Right lobe of liver (tissue), 6 donors: ENCODE measurements at regions not wholly inside any gene's neighbourhood (a gene's known extent, or its start where the extent isn't known, plus 50 kb on each side); places are given as distances from the start of the nearest gene placed in this dataset.

Experiments
- ATAC-seq, 4 donors: fragments of 200-7000 bp; cut with Tn5 transposase; one replicate each; pipeline ENCODE4 v1.9.1; 2020; ENCODE audit warnings: mild to moderate bottlenecking in 4 of 4, moderate library complexity in 4 of 4
- DNase-seq, 3 donors: peaks; one replicate each; pipeline ENCODE4 v3.0.0-alpha.2; 2020
- H3K27ac ChIP-seq, 3 donors: fragments of 200-600 bp; one replicate each; pipeline ENCODE4 v1.8.0; 2022
- H3K27me3 ChIP-seq, 2 donors: fragments of 200-600 bp; one replicate each; pipeline ENCODE4 v1.8.0; 2022
- H3K36me3 ChIP-seq, 4 donors: fragments of 200-600 bp; sonication (generic) in 1 of 4; one replicate each; pipeline versions ENCODE4 v1.5.1 to v1.8.0; 2017 to 2022; ENCODE audit warnings: control low read depth in 1 of 4
- H3K4me1 ChIP-seq, 4 donors: fragments of 200-600 bp; sonication (generic) in 1 of 4; one replicate each; pipeline versions ENCODE4 v1.5.1 to v1.8.0; 2017 to 2022; ENCODE audit warnings: control low read depth in 1 of 4
- H3K4me3 ChIP-seq, 3 donors: fragments of 200-600 bp; one replicate each; pipeline ENCODE4 v1.8.0; 2022
- H3K9me3 ChIP-seq, 4 donors: fragments of 200-600 bp; sonication (generic) in 1 of 4; one replicate each; pipeline versions ENCODE4 v1.5.1 to v1.8.0; 2017 to 2022; ENCODE audit warnings: control low read depth in 1 of 4
- POLR2A ChIP-seq: fragments of 450-650 bp; IDR thresholded peaks from one replicate; pipeline ENCODE4 v1.6.1; 2017; ENCODE audit warnings: antibody characterized with exemption, mild to moderate bottlenecking
- WGBS: methylation state at CpG from one replicate; pipeline ENCODE4 v1.1.6; 2018; ENCODE audit warnings: low coverage, low lambda C conversion rate; ENCODE audit not compliant: insufficient coverage; ENCODE audit errors: missing lambda C conversion rate; 5-methylcytosine and 5-hydroxymethylcytosine counted together
- intact Hi-C, 2 donors: fragments of 100-400 bp; cut with DNase I; formaldehyde crosslinking; loops; one replicate each; pipeline versions ENCODE4 v1.11.2 to v1.14.1; 2022
- TF ChIP-seq, protein P1 (sequence below), 4 donors: fragments of 200-600 bp in 3 of 4; fragments of 450-650 bp in 1 of 4; IDR thresholded peaks; one replicate each; pipeline versions ENCODE4 v1.5.1 to v1.8.0; 2016 to 2022; ENCODE audit warnings: antibody characterized with exemption in 4 of 4, mild to moderate bottlenecking in 2 of 4
- donor health status: DM: no; HTN: yes; CAD: no.
- donor health status: DM: no; HTN: no; CAD: no.
- donor health status: DM: no; HTN: no; CAD: no.
- donor health status: DM: no; HTN: yes; CAD: no.
- donor health status: DM: no; HTN: yes; CAD: no.

DNA sequence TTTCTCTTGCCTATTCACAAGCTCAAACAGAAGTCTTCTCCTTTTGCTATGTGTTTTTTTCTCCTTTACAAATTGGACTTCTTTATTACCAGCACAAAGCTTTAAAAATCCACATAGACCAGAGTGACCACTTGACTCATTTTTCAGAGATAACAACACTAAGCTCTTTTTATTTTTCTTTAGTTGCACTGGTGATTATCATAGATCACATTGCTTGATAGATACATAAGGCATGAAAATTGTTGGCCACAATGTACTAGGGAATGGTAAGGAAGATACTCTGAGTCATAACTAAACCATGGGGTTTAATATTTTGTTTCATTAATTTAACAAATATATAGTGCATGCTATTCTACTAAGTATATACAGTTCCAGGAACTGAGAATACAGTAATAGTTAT lies 159.0 kb downstream of the GASK1B start:
- no peak for ATAC-seq
- no peaks in the 10 kb centered on the region for H3K4me1 ChIP-seq

DNA sequence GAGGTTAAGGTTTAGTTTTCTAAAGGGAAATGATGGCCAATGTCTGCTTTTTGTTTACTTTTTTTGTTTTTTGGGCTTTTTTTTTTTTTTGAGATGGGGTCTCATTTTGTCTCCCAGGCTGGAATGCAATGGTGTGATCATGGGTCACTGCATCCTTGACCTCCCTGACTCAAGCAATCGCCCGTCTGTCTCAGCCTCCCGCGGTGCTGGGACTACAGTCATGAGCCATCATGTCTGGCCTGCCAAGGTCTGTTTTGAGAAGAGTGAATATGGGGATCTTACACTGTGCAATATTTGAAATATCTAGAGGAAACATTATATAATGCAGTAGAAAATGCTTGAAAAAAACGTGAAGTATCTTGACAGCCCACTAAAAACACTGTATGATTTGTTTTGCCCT lies 162.5 kb downstream of the GASK1B start:
- 76% methylated on average over 5 of the region's 5 CpGs for WGBS
- Histone ChIP-seq H3K9me3 (no peaks in the 10 kb centered on the region), H3K36me3 (no peaks in the 10 kb centered on the region), H3K4me1 (no peaks in the 10 kb centered on the region), H3K27me3 (no peaks in the 10 kb centered on the region), H3K4me3 (no peak overlapping the region), H3K27ac (no peak overlapping the region)
- DNase-seq, result no peak
- peak in 2 of 4 donors; percentile 11 to 45 for ATAC-seq
- intact Hi-C loops, result no loop called here
- no peak for TF ChIP-seq POLR2A
- TF ChIP-seq, protein P1, sequence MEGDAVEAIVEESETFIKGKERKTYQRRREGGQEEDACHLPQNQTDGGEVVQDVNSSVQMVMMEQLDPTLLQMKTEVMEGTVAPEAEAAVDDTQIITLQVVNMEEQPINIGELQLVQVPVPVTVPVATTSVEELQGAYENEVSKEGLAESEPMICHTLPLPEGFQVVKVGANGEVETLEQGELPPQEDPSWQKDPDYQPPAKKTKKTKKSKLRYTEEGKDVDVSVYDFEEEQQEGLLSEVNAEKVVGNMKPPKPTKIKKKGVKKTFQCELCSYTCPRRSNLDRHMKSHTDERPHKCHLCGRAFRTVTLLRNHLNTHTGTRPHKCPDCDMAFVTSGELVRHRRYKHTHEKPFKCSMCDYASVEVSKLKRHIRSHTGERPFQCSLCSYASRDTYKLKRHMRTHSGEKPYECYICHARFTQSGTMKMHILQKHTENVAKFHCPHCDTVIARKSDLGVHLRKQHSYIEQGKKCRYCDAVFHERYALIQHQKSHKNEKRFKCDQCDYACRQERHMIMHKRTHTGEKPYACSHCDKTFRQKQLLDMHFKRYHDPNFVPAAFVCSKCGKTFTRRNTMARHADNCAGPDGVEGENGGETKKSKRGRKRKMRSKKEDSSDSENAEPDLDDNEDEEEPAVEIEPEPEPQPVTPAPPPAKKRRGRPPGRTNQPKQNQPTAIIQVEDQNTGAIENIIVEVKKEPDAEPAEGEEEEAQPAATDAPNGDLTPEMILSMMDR (IDR thresholded peaks at IDR 0.05), result no peak

More for the DNA sequence above, 159.0 kb downstream of the GASK1B start:
- no peaks in the 10 kb centered on the region for H3K27me3 ChIP-seq
- no peak overlapping the region for H3K4me3 ChIP-seq
- no peak overlapping the region for H3K27ac ChIP-seq
- intact Hi-C loops, result no loop called here
- no peaks in the 10 kb centered on the region for H3K36me3 ChIP-seq
- no peak for DNase-seq
- TF ChIP-seq, protein P1 (IDR thresholded peaks at IDR 0.05), result no peak
- no peak for TF ChIP-seq POLR2A
- H3K9me3 ChIP-seq, result no peaks in the 10 kb centered on the region

DNA sequence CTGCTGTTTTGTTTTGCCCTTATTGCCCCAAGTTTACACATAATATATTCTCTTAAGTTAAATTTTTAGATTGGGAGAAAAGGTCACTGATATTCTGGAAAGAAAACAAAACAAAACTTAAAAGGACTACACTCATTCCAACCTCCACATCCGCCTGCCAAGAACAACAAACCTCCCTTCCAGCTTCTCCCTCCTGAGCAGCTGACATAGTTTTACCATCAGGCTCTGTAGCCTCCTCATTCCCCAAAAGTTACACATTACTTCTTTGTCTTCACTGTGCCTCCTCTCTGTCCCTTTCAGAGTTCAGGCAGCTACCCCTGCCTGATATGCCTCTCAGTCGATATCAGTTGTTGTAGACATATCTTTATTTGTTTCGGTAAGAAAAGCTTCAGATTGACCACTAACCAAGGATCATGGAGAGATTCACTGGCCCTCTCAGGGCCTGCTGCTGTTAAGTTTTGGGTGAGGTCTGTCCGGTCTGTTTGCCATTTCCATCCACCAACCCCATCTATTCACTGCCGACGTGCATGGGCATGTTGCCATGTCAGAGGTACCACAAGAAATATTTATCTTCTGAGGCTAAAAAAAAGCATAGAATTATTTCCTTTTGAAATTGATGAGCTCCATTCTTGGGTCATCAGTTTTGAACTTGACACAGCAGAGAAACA lies 164.1 kb downstream of the GASK1B start:
- DNase-seq, result no peak
- H3K36me3 ChIP-seq, result no peaks in the 10 kb centered on the region
- TF ChIP-seq POLR2A, result no peak
- TF ChIP-seq, protein P1 (IDR thresholded peaks at IDR 0.05), result no peak
- intact Hi-C loops, result no loop called here
- 59% methylated on average over 6 of the region's 6 CpGs for WGBS
- H3K27me3 ChIP-seq, result no peaks in the 10 kb centered on the region
- no peak overlapping the region for H3K27ac ChIP-seq
- ATAC-seq, result peak in 3 of 4 donors; percentile 35 to 50 (median 41)
- H3K4me1 ChIP-seq, result no peaks in the 10 kb centered on the region
- H3K4me3 ChIP-seq, result no peak overlapping the region
- no peaks in the 10 kb centered on the region for H3K9me3 ChIP-seq

DNA sequence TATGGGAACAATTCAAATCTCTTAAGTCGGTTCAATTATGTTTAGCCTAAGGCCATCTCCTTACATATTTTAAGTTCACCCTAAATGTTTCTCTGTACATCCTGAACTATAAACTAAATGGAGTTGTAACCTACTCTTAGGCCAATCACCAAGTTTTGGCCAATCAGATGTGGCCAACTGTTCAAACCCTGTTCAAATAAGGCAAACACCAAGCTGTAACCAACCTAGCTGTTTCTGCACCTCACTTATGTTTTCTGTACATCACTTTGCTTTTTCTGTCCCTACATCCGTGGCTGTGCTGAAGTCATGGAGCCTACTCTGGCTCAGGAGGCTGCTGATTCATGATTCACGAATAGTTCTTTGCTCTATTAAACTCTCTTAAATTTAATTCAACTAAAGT lies 165.3 kb downstream of the GASK1B start:
- Histone ChIP-seq H3K27ac (peak overlapping the region in 1 of 3 donors; percentile 5), H3K4me3 (no peak overlapping the region), H3K36me3 (no peaks in the 10 kb centered on the region), H3K9me3 (no peaks in the 10 kb centered on the region), H3K27me3 (no peaks in the 10 kb centered on the region), H3K4me1 (no peaks in the 10 kb centered on the region)
- ATAC-seq (no peak), DNase-seq (no peak)
- intact Hi-C loops, result no loop called here
- no peak for TF ChIP-seq POLR2A
- 40% methylated on average over 3 of the region's 3 CpGs for WGBS

DNA sequence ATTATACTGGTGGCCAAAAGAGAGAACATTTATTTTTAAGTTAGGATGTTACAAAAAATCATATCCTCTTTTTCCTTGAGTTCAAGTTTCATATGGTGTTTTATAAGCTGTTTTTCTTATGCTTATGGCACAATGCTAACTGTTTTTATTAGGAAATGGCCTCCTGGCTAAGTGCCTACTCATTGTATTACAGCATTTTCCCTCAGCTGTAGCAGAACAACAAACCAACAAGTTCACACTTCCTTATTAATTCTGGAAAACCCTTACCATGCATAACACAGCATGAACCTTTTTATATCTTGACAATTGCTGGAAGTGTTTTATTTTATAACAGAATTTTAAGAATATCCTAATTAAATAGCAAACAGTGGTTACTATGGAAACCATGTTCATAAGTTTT lies 165.8 kb downstream of the GASK1B start:
- no peaks in the 10 kb centered on the region for H3K9me3 ChIP-seq
- no peaks in the 10 kb centered on the region for H3K36me3 ChIP-seq
- DNase-seq (no peak), ATAC-seq (peak; percentile 66 to 82 (median 70))
- no peak overlapping the region for H3K4me3 ChIP-seq
- no peaks in the 10 kb centered on the region for H3K27me3 ChIP-seq
- TF ChIP-seq, protein P1 (IDR thresholded peaks at IDR 0.05), result no peak
- TF ChIP-seq POLR2A, result no peak
- H3K27ac ChIP-seq, result peak overlapping the region in 1 of 3 donors; percentile 35
- no peaks in the 10 kb centered on the region for H3K4me1 ChIP-seq
- intact Hi-C loops, result no loop called here
